ENCODE measurements at regions not wholly inside any gene's neighbourhood (a gene's known extent, or its start where the extent isn't known, plus 50 kb on each side); places are given as distances from the start of the nearest gene placed in this dataset.
"Not testable (repeated sequence)": the region's sequence is repeated elsewhere in the genome, so short reads cannot be mapped to it uniquely, and the experiment has no call there.

DNA sequence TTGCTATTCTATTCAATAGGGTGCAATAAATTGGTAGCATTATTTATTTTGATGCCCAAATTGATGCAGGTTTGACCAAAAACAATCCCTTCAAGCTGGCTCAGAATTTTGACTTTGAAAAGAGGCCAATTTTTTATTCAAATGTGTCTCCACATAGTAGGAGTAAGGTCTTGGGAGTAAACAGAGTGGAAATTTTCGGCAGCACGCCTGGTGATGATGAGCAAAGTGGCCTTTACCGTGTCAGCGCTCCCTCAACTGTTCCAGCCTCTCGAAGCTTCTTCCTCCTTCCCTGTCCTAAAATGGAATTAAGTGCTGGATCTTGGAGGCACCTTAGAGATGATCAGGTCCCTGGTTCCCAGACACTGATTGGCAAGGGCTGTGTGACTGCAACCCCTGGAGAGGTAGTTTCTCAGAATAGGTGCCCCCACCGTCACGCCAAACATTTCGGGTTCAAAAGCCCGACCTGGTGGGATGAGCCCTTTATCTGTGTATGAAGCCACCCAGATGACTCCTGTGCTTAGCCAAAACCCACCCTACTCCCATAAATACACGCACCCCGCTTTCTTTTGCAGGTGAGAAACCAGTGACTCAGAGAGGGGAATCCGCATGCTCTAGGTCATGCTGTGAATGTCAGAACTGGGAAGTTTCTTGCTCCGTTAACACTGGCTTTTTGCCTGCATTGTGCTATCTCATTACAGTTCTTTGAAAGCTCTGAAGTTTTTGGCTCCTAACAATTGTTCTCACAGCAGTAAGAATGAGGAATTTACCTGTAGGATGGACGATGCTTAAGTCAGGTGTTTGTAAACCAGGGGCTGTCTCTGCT, 89.1 kb downstream of the CRYGS start:
- peak; percentile 14 for DNase-seq (ENCODE audit: low spot score)
- Histone ChIP-seq H3K27ac (no peak overlapping the region), H3K4me3 (no peak overlapping the region)
- TF ChIP-seq, protein P1, sequence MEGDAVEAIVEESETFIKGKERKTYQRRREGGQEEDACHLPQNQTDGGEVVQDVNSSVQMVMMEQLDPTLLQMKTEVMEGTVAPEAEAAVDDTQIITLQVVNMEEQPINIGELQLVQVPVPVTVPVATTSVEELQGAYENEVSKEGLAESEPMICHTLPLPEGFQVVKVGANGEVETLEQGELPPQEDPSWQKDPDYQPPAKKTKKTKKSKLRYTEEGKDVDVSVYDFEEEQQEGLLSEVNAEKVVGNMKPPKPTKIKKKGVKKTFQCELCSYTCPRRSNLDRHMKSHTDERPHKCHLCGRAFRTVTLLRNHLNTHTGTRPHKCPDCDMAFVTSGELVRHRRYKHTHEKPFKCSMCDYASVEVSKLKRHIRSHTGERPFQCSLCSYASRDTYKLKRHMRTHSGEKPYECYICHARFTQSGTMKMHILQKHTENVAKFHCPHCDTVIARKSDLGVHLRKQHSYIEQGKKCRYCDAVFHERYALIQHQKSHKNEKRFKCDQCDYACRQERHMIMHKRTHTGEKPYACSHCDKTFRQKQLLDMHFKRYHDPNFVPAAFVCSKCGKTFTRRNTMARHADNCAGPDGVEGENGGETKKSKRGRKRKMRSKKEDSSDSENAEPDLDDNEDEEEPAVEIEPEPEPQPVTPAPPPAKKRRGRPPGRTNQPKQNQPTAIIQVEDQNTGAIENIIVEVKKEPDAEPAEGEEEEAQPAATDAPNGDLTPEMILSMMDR (IDR thresholded peaks at IDR 0.05) = no peak

DNA sequence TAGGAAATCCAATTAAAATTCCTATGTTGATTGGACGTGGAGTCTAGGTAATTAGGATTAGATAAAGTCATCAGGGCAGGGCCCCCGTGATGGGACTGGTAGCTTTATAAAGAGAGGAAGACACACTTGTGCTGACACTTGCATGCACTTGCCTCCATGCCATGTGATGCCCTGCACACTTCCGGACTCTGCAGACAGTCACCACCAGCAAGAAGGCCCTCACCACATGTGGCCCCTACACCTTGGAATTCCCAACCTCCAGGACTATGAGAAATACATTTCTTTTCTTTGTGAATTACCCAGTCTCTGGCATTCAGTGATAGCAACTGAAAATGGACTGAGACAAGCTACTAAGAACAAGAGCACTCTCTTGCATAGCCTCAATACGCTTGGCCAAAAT, 90.6 kb downstream of the CRYGS start:
- peak; percentile 68 for DNase-seq (ENCODE audit: low spot score)
- TF ChIP-seq, protein P1 (IDR thresholded peaks at IDR 0.05) = no peak
- Histone ChIP-seq H3K27ac (no peak overlapping the region), H3K4me3 (no peak overlapping the region)

DNA sequence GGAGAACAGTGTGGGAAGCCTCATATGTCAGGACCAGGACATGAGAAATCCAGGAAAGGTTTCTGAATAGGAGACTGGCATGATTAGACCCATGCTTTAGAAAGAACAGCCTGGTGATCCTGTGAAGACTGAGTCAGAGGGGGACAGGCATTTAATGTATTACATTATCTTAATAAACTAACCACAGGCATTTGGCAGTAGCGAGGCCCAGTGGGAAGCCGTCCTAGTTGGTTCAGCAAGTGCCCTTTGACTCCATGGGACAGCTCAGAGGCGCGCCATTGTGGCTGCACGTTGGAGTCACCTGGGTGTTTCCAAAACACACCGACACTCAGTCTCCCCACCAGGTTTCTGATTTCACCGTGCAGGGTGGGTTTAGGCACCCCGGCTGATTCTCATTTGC, 90.5 kb upstream of the DGKG start:
- peak; percentile 69 for DNase-seq (ENCODE audit: low spot score)
- H3K27ac ChIP-seq = no peak overlapping the region
- TF ChIP-seq, protein P1 (IDR thresholded peaks at IDR 0.05) = no peak
- H3K4me3 ChIP-seq = no peak overlapping the region

DNA sequence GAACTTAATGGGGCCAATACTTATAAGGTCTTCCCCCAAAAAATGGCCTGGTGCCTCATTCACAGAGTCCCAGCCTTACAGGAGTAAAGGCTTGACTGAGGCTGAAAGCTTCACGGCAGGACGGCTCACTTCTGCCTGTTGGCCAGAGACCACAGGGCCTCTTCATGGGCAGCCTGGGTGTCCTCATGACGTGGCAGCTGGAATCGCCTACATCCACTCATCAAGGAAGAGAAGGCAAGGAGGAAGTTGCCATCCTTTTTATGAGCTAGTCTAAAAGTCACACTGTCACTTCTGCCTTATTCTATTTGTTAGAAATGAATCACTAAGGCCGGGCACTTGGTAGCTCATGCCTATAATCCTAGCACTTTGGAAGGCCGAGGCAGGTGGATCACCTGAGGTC, 89.3 kb upstream of the DGKG start:
- Histone ChIP-seq H3K27ac (no peak overlapping the region), H3K4me3 (no peak overlapping the region)
- peak; percentile 21 for DNase-seq (ENCODE audit: low spot score)
- TF ChIP-seq, protein P1 (IDR thresholded peaks at IDR 0.05) = no peak

DNA sequence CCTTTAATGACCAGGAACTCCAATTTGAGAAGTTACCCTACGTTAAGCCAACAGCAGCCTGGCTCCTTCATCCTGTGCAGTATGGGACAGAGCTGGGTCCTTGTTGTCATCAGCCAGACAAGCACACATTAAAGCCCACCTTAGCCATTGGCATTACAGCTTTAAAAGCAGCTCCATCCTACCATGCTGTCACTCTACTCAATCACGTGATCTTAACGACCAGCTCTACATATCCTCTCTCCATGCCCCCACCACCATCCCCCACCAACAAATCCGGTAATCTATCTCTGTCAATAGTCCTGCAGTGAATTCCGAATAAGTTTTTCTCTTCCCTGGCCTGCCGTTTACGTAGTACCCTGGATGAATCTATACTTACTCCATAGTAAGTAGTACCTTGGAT, 82.9 kb upstream of the DGKG start:
- Histone ChIP-seq H3K4me3 (no peak overlapping the region), H3K27ac (no peak overlapping the region)
- DNase-seq (ENCODE audit: low spot score) = no peak
- TF ChIP-seq, protein P1 (IDR thresholded peaks at IDR 0.05) = no peak

DNA sequence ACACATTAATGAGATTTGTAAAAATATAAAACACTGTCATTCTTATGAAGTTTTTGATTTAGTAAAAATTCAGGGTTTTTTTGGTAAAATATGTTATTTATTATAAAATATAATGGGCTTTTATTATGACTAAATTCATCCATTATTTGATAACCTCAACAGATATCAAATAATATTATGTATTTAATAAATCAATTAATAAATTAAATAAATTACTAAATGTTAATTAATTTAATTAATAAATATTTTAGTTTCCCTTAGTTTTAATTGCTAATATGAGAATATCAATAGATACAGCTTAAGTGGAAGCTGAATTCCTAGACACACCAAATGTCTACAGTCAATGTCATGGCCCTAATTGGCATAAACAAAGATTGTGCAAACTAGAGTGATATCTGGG, 82.3 kb upstream of the DGKG start:
- Histone ChIP-seq H3K27ac (no peak overlapping the region), H3K4me3 (no peak overlapping the region)
- TF ChIP-seq, protein P1 (IDR thresholded peaks at IDR 0.05) = no peak
- no peak for DNase-seq (ENCODE audit: low spot score)

DNA sequence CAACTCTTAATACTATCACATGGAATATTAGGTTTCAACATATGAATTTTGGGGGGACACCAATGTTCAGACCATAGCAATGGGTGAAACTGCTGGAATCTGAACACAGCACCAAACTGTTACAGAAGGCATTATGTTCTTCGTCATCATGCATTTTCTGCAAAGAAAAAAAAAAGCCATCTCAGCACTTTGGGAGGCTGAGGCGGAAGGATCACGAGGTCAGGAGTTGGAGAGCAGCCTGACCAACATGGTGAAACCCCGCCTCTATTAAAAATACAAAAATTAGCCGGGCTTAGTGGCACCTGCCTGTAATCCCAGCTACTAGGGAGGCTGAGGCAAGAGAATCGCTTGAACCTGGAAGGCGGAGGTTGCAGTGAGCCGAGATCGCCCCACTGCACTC, 80.9 kb upstream of the DGKG start:
- H3K27ac ChIP-seq; DNase-seq (ENCODE audit: low spot score); H3K4me3 ChIP-seq: not testable (repeated sequence)

Data from coronary artery (tissue), 2 donors.